ENCODE measurements at regions not wholly inside any gene's neighbourhood (a gene's known extent, or its start where the extent isn't known, plus 50 kb on each side); places are given as distances from the start of the nearest gene placed in this dataset.
"Not testable (repeated sequence)": the region's sequence is repeated elsewhere in the genome, so short reads cannot be mapped to it uniquely, and the experiment has no call there.

- DNase-seq (ENCODE audit: low read depth in 3 of 3): no peak
These were observed 164.3 kb downstream of the BUB3 start for GRCh38 chr10:123318516-123318915.

- DNase-seq (ENCODE audit: low read depth in 3 of 3): no peak
These were observed 165.9 kb downstream of the BUB3 start for GRCh38 chr10:123320091-123320490.

GRCh38 chr10:123323884-123324283 lies 169.7 kb downstream of the BUB3 start:
- DNase-seq (ENCODE audit: low read depth in 3 of 3): no peak

GRCh38 chr10:123325663-123326190 lies 171.5 kb downstream of the BUB3 start:
- no peak for DNase-seq (ENCODE audit: low read depth in 3 of 3)

GRCh38 chr10:123326674-123327073 lies 172.5 kb downstream of the BUB3 start:
- no peak for DNase-seq (ENCODE audit: low read depth in 3 of 3)

GRCh38 chr10:123327450-123327849 lies 173.2 kb downstream of the BUB3 start:
- no peak for DNase-seq (ENCODE audit: low read depth in 3 of 3)

- DNase-seq (ENCODE audit: low read depth in 3 of 3): no peak
These were observed 173.7 kb downstream of the BUB3 start for GRCh38 chr10:123327896-123328295.

GRCh38 chr10:123331438-123331837 lies 177.2 kb downstream of the BUB3 start:
- DNase-seq (ENCODE audit: low read depth in 3 of 3): no peak

GRCh38 chr10:123346581-123346980 lies 192.4 kb downstream of the BUB3 start:
- no peak for DNase-seq (ENCODE audit: low read depth in 3 of 3)

GRCh38 chr10:123348691-123349572 lies 194.7 kb downstream of the BUB3 start:
- DNase-seq (ENCODE audit: low read depth in 3 of 3): no peak

- DNase-seq (ENCODE audit: low read depth in 3 of 3): no peak
These were observed 197.5 kb downstream of the BUB3 start for GRCh38 chr10:123351715-123352114.

- DNase-seq (ENCODE audit: low read depth in 3 of 3): no peak
These were observed 200.3 kb downstream of the BUB3 start for GRCh38 chr10:123354521-123354920.

- DNase-seq (ENCODE audit: low read depth in 3 of 3): no peak
These were observed 201.7 kb downstream of the BUB3 start for GRCh38 chr10:123355748-123356481.

- DNase-seq (ENCODE audit: low read depth in 3 of 3): no peak
These were observed 202.6 kb downstream of the BUB3 start for GRCh38 chr10:123356799-123357198.

GRCh38 chr10:123357421-123357930 lies 203.3 kb downstream of the BUB3 start:
- DNase-seq (ENCODE audit: low read depth in 3 of 3): no peak

- no peak for DNase-seq (ENCODE audit: low read depth in 3 of 3)
These were observed 205.3 kb downstream of the BUB3 start for GRCh38 chr10:123359539-123359938.

GRCh38 chr10:123361832-123362231 lies 207.6 kb downstream of the BUB3 start:
- DNase-seq (ENCODE audit: low read depth in 3 of 3): no peak

GRCh38 chr10:123367195-123367594 lies 213.0 kb downstream of the BUB3 start:
- no peak for DNase-seq (ENCODE audit: low read depth in 3 of 3)

- not testable (repeated sequence) for DNase-seq (ENCODE audit: low read depth in 3 of 3)
These were observed 217.4 kb downstream of the BUB3 start for GRCh38 chr10:123371626-123372025.

GRCh38 chr10:123373591-123373990 lies 219.4 kb downstream of the BUB3 start:
- DNase-seq (ENCODE audit: low read depth in 3 of 3): no peak

- no peak for DNase-seq (ENCODE audit: low read depth in 3 of 3)
These were observed 220.9 kb downstream of the BUB3 start for GRCh38 chr10:123375097-123375496.

- no peak for DNase-seq (ENCODE audit: low read depth in 3 of 3)
These were observed 221.5 kb downstream of the BUB3 start for GRCh38 chr10:123375738-123376137.

GRCh38 chr10:123377883-123378282 lies 223.7 kb downstream of the BUB3 start:
- DNase-seq (ENCODE audit: low read depth in 3 of 3): no peak
